ENCODE measurements at regions not wholly inside any gene's neighbourhood (a gene's known extent, or its start where the extent isn't known, plus 50 kb on each side); places are given as distances from the start of the nearest gene placed in this dataset.
A peak's percentile ranks its signal among the peaks of the same experiment; 100 is the strongest.

DNA sequence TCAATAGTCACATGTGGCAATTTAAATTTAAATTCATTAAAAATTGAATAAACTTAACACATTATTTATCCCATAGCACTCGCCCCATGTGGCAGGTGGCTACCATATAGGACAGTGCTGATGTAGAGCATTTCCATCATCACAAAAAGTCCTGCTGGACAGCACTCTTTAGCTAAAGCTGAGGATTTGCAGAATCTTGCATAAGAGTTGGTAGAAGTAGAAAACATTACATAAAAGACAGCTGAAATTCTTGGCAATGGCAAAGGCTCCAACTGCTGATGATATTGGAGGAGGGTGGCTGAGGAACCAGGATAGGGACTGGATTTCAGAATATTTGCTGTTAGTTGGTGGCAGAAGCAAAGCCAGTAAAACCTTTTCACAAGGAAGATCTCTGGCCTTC lies 230.7 kb upstream of the SATB1 start:
- DNase-seq (ENCODE audit: low spot score): no peak
- in situ Hi-C loops (cut with MboI; ENCODE audit: low sequenced_read_pairs, unreplicated experiment): no loop called here
- TF ChIP-seq, protein P1, sequence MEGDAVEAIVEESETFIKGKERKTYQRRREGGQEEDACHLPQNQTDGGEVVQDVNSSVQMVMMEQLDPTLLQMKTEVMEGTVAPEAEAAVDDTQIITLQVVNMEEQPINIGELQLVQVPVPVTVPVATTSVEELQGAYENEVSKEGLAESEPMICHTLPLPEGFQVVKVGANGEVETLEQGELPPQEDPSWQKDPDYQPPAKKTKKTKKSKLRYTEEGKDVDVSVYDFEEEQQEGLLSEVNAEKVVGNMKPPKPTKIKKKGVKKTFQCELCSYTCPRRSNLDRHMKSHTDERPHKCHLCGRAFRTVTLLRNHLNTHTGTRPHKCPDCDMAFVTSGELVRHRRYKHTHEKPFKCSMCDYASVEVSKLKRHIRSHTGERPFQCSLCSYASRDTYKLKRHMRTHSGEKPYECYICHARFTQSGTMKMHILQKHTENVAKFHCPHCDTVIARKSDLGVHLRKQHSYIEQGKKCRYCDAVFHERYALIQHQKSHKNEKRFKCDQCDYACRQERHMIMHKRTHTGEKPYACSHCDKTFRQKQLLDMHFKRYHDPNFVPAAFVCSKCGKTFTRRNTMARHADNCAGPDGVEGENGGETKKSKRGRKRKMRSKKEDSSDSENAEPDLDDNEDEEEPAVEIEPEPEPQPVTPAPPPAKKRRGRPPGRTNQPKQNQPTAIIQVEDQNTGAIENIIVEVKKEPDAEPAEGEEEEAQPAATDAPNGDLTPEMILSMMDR (IDR thresholded peaks at IDR 0.05; ENCODE audit: borderline replicate concordance, control extremely low read depth, extremely low read depth, insufficient read depth, missing control alignments): no peak

DNA sequence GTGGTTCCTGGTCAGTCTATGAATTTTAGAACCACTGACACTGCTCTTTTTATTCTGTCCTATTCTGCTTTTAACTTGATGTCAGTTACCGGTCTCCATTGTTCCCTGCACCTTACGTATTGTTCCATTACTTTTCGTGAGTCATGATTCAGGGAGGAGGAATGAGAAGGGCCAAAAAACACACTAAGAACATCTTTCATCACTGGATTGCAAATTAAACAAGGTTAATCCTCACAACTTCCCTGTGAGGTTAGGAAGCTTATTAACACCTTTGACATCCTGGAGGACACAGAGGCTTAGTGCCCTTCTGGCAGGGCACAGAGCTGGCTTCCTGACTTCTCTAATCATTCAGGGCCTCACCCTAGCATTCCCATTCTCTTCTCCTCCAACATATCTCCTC lies 227.6 kb upstream of the SATB1 start:
- no peak for DNase-seq (ENCODE audit: low spot score)
- TF ChIP-seq, protein P1 (IDR thresholded peaks at IDR 0.05; ENCODE audit: borderline replicate concordance, control extremely low read depth, extremely low read depth, insufficient read depth, missing control alignments): no peak
- in situ Hi-C loops (cut with MboI; ENCODE audit: low sequenced_read_pairs, unreplicated experiment): no loop called here

DNA sequence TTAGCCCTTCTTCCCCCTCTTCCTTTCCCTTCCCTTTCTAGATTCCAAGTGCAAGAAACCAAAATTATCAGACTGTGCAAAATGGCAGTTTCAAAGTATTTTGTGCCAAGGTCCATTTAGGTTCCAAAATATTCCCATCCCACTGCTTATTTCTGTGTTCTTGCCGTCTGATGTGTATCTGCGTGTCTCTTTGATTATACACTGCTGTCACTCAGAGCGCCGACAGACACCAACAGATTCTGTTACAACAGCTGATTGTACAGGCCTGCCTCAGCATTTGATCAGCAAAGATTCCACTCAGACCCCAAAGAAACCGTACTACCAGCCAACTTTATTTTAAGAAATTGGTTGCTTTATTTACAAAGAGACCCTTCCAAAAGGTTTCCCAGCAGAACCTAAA lies 225.6 kb upstream of the SATB1 start:
- no peak for DNase-seq (ENCODE audit: low spot score)
- in situ Hi-C loops (cut with MboI; ENCODE audit: low sequenced_read_pairs, unreplicated experiment): no loop called here
- TF ChIP-seq, protein P1 (IDR thresholded peaks at IDR 0.05; ENCODE audit: borderline replicate concordance, control extremely low read depth, extremely low read depth, insufficient read depth, missing control alignments): no peak

DNA sequence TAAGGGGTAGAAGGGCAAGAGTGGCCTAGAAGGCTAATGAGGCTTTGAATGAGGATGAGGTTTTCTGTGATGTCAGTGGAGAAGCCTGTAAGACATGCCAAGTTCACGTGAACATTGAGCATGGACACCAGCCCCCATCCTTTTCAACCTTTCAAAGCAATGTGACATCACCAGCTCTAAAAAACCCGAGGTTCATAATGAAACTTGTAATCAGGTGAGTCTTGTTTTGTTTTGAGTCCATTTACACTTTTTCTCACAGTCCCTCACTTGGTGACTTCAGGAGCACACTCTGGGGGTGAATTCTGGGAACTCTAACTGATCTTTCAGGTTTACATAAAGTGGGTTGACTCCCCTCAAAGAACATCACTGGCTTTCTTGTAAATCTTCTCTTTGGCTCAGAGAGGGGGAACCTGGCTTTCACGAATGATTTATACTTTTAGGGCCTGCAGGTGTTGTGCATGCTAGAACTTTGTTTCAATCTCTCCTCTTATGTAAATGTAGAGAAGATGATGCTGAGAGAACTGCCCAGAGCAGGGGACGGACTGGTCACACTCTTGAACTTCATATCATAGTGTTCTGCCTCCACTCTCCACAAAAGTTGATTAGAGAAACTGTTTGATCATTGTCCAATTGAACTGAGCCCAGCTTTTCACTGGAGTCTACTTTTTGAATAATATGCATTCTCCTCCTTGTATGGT lies 224.7 kb upstream of the SATB1 start:
- DNase-seq (ENCODE audit: low spot score): peak; percentile 20
- in situ Hi-C loops (cut with MboI; ENCODE audit: low sequenced_read_pairs, unreplicated experiment): no loop called here
- TF ChIP-seq, protein P1 (IDR thresholded peaks at IDR 0.05; ENCODE audit: borderline replicate concordance, control extremely low read depth, extremely low read depth, insufficient read depth, missing control alignments): no peak

DNA sequence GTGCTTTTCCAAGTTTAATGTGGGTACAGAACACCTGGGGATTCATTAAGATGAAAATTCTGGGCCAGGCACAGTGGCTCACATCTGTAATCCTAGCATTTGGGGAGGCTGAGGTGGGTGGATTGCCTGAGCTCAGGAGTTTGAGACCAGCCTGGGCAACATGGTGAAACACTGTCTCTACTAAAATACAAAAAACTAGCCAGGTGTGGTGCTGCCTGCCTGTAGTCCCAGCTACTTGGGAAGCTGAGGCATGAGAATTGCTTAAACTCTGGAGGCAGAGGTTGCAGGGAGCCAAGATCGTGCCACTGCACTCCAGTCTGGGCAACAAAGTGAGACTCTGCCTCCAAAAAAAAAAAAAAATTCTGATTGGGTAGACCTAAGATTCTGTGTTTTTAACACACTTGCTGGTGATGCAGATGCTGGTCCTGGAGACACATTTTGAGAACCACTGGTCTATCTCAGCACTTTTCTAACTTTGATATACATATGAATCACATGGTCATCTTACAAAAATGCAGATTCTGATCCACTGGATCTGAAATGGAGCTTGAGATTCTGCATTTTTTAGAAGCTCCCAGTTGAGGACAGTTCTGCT lies 223.8 kb upstream of the SATB1 start:
- TF ChIP-seq, protein P1 (IDR thresholded peaks at IDR 0.05; ENCODE audit: borderline replicate concordance, control extremely low read depth, extremely low read depth, insufficient read depth, missing control alignments): no peak
- in situ Hi-C loops (cut with MboI; ENCODE audit: low sequenced_read_pairs, unreplicated experiment): no loop called here
- DNase-seq (ENCODE audit: low spot score): no peak

DNA sequence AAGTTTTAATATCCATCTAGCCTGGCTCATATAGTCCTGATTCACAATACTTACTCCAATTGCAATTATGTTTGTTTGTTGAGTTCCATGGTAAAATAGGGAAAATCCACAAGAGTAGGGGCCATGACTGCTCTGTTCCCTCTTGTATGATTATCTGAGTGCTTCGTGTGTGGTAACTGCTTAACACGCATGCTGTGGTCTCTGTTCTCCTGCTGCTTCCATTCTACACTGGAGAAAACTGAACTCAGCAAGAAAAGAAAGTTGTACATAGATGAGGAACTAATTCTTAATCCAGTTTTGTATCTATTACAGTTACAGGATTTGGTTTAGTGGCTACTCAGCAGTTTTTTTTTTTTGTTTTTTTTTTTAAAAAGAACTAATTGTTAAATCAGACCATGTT lies 223.0 kb upstream of the SATB1 start:
- TF ChIP-seq, protein P1 (IDR thresholded peaks at IDR 0.05; ENCODE audit: borderline replicate concordance, control extremely low read depth, extremely low read depth, insufficient read depth, missing control alignments): no peak
- no peak for DNase-seq (ENCODE audit: low spot score)
- in situ Hi-C loops (cut with MboI; ENCODE audit: low sequenced_read_pairs, unreplicated experiment): no loop called here

Measured in GM13976 (cell line).